MG63 (cell line): ENCODE measurements at regions not wholly inside any gene's neighbourhood (a gene's known extent, or its start where the extent isn't known, plus 50 kb on each side); places are given as distances from the start of the nearest gene placed in this dataset.

Experiments
- DNase-seq: peaks from one replicate; pipeline ENCODE4 v3.0.0-alpha.2; 2020
- H3K27me3 ChIP-seq: fragments of 250-450 bp; sonication (Bioruptor Pico); 2 replicates; pipeline ENCODE4 v1.5.1; 2020; ENCODE audit warnings: mild to moderate bottlenecking, moderate library complexity
- H3K36me3 ChIP-seq: fragments of 250-450 bp; sonication (Bioruptor Pico); 2 replicates; pipeline ENCODE4 v1.5.1; 2020; ENCODE audit warnings: mild to moderate bottlenecking, moderate library complexity
- H3K4me3 ChIP-seq: fragments of 250-450 bp; sonication (Bioruptor Pico); 2 replicates; pipeline ENCODE4 v1.5.1; 2020; ENCODE audit warnings: mild to moderate bottlenecking, moderate library complexity
- H3K9me3 ChIP-seq: fragments of 250-450 bp; sonication (Bioruptor Pico); 2 replicates; pipeline ENCODE4 v1.5.1; 2020; ENCODE audit warnings: mild to moderate bottlenecking, moderate library complexity

DNA sequence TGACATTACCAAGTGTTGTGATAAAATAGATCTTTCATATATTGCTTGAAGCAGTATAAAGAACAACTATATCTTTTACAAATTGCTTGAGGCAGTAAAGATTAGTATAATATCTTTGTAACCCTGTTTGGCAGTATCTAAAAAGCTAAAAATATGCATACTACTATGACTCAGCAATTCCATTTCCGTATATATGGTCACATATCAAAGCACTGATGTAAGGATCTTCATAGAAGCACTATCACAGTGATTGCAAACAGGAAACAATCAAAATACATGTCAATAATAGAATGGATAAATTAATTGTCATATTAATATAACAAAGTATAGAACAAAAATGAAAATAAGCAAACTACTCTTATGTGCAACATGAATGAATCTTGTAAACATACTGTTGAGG, 158.4 kb upstream of the IGF1 start:
- Histone ChIP-seq H3K4me3 (no peak overlapping the region), H3K36me3 (no peaks in the 10 kb centered on the region), H3K27me3 (no peaks in the 10 kb centered on the region), H3K9me3 (no peaks in the 10 kb centered on the region)
- DNase-seq, result no peak

DNA sequence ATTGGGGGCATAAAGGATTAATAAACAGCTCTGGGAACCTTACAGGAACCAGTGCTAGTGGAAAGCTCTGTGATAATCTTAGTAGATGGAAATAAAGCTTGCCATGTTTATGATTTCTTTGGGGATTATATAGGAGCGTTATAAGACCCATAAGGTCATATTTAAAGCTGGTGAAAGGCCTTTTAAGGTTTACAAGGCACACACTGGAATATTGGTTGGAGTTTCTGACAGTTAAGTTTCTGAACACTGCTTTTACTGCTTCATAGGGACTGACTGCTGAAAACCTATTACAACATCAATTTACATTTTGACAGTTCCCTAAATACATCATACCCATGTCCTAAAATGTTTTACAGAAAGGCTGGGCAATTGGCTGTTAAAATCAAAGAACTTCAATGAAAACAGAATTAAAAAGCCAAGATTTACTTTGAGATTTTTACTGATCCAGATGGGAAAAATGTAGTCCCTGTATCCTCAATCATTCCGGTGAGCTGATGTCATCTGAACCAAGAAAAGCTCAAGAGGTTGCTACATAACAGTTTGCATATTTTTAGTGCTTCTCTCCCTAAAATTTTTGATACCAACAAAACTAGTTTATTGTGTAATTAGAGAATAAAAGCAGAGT, 153.7 kb upstream of the IGF1 start:
- H3K9me3 ChIP-seq, result no peaks in the 10 kb centered on the region
- no peak for DNase-seq
- no peaks in the 10 kb centered on the region for H3K36me3 ChIP-seq
- no peak overlapping the region for H3K4me3 ChIP-seq
- no peaks in the 10 kb centered on the region for H3K27me3 ChIP-seq

- DNase-seq, result no peak
- H3K9me3 ChIP-seq, result peaks cover 5% of the 10 kb centered on the region; the same call in 1 of the 2 replicates
- no peaks in the 10 kb centered on the region for H3K36me3 ChIP-seq
- no peak overlapping the region for H3K4me3 ChIP-seq
- H3K27me3 ChIP-seq, result no peaks in the 10 kb centered on the region
These were observed 150.9 kb upstream of the IGF1 start for GRCh38 chr12:102631274-102631673.

DNA sequence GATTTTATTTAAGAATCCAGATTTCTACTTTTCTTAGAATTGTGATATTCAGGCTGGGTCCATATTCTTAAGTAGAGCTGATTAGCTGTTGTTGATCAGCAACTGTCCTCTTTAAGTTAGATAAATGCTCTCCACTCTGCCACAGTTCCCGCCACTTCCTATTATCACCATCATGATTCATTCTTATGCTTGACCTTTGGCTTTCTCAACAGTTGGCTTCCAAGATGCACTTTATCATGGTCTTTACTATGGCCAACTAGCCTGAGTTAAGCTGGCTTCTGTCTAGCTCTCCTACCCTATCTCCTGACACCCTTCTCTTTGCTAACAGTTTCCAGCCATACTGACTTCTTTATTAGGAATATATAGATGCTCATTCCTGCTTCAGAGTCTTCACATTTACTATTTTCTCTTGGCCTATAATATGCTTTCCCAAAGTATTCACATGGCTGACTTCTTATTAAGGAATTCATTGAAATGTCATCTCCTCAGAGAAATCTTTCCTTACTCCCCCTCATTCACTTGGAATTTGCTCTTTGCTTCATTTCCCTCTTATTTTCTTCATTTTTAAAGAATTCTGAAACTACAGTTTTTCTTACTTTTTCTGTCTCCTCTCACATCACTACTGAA, 149.0 kb upstream of the IGF1 start:
- Histone ChIP-seq H3K9me3 (peaks cover 5% of the 10 kb centered on the region; the same call in 1 of the 2 replicates), H3K36me3 (no peaks in the 10 kb centered on the region), H3K4me3 (no peak overlapping the region), H3K27me3 (no peaks in the 10 kb centered on the region)
- no peak for DNase-seq

- Histone ChIP-seq H3K27me3 (no peaks in the 10 kb centered on the region), H3K36me3 (no peaks in the 10 kb centered on the region), H3K9me3 (peaks cover 5% of the 10 kb centered on the region; the same call in 1 of the 2 replicates), H3K4me3 (no peak overlapping the region)
- no peak for DNase-seq
These were observed 145.5 kb upstream of the IGF1 start for GRCh38 chr12:102625819-102626218.

- Histone ChIP-seq H3K36me3 (no peaks in the 10 kb centered on the region), H3K9me3 (peaks cover 5% of the 10 kb centered on the region; the same call in 1 of the 2 replicates), H3K4me3 (no peak overlapping the region), H3K27me3 (no peaks in the 10 kb centered on the region)
- DNase-seq, result no peak
These were observed 142.3 kb upstream of the IGF1 start for GRCh38 chr12:102622618-102623017.

DNA sequence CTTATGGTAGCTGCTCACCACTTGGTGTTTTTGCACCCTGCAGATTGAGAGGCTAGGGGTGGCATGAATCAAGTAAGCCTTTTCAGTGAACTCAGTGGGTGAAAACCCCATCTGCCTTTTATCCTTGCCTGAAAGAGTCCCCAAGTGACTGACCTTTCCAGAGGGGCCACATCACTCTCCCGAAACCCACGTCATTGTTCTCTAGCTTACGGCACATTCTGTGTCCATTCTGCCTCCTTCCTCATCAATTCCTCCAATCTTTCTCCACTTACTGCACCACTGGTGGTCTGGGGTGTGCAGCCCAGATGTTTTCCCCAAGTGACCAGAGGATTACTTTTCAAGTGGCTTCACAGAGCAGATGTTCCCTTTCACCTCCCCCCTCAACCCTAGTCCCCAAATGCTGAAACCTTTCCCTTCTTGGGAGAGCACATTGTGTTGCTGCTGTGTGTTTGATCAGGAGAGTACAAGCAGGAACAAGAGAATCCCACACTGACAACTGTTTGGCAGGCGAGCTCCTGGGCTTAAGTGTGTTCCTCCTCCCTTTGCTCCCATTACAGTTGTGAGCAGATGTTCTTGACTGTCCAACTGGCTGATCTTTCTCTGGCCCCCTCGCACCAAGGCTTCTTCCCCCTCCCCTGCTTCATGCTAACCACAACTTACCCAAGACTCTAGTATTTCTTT, 138.0 kb upstream of the IGF1 start:
- Histone ChIP-seq H3K27me3 (no peaks in the 10 kb centered on the region), H3K9me3 (no peaks in the 10 kb centered on the region), H3K36me3 (no peaks in the 10 kb centered on the region), H3K4me3 (no peak overlapping the region)
- DNase-seq, result no peak

DNA sequence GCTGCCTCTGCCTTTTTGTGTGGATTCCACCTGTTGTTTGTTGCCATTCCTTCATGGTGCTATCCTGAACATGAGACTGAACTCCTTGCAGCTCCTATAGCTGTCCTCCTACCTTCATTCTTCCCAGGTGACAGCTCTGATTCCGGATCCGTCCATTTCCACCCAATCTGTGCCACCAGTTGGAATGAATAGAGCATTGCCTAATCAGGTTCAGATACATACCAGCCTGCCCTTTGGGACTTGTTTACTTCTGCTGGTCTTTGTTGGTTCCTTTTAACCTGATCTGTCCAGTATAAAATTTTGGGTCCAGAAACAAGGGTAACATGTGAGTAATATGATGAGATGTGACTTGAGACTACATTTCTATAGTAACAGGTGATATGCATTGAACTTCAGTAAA, 136.3 kb upstream of the IGF1 start:
- Histone ChIP-seq H3K9me3 (no peaks in the 10 kb centered on the region), H3K27me3 (no peaks in the 10 kb centered on the region), H3K36me3 (no peaks in the 10 kb centered on the region), H3K4me3 (no peak overlapping the region)
- DNase-seq, result no peak

GRCh38 chr12:102611995-102612394, 131.6 kb upstream of the IGF1 start:
- DNase-seq, result no peak
- no peaks in the 10 kb centered on the region for H3K36me3 ChIP-seq

GRCh38 chr12:102609996-102610395, 129.6 kb upstream of the IGF1 start:
- Histone ChIP-seq H3K27me3 (no peaks in the 10 kb centered on the region), H3K4me3 (no peak overlapping the region), H3K36me3 (no peaks in the 10 kb centered on the region), H3K9me3 (no peaks in the 10 kb centered on the region)
- no peak for DNase-seq

More at GRCh38 chr12:102611995-102612394, 131.6 kb upstream of the IGF1 start:
- H3K27me3 ChIP-seq, result no peaks in the 10 kb centered on the region
- no peaks in the 10 kb centered on the region for H3K9me3 ChIP-seq
- H3K4me3 ChIP-seq, result no peak overlapping the region

- no peaks in the 10 kb centered on the region for H3K36me3 ChIP-seq
- no peak for DNase-seq
- no peaks in the 10 kb centered on the region for H3K9me3 ChIP-seq
- H3K4me3 ChIP-seq, result no peak overlapping the region
- H3K27me3 ChIP-seq, result no peaks in the 10 kb centered on the region
These were observed 122.7 kb upstream of the IGF1 start for GRCh38 chr12:102603021-102603420.

DNA sequence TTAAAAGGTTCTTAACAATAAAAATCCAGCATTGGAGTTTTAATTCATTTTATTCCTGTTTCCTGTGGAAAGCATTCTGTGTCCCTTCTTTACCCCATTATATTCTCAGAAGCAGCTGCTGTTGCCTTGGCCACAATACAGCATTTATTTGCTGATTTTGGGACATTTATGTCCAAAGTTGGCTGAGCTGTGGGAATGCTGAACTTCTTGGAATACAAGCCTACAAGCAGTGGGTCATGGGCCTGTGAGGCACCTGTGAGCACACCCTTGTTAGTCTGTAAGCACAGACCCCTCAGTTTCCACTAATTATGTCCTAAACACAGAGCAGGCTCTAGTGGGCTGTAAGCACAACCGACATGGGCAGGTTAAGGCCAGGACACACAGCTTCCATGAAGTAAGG, 122.2 kb upstream of the IGF1 start:
- H3K27me3 ChIP-seq, result no peaks in the 10 kb centered on the region
- no peak overlapping the region for H3K4me3 ChIP-seq
- no peaks in the 10 kb centered on the region for H3K9me3 ChIP-seq
- H3K36me3 ChIP-seq, result no peaks in the 10 kb centered on the region
- no peak for DNase-seq

GRCh38 chr12:102601621-102602020, 121.3 kb upstream of the IGF1 start:
- no peak for DNase-seq
- Histone ChIP-seq H3K27me3 (no peaks in the 10 kb centered on the region), H3K4me3 (no peak overlapping the region), H3K36me3 (no peaks in the 10 kb centered on the region), H3K9me3 (no peaks in the 10 kb centered on the region)

DNA sequence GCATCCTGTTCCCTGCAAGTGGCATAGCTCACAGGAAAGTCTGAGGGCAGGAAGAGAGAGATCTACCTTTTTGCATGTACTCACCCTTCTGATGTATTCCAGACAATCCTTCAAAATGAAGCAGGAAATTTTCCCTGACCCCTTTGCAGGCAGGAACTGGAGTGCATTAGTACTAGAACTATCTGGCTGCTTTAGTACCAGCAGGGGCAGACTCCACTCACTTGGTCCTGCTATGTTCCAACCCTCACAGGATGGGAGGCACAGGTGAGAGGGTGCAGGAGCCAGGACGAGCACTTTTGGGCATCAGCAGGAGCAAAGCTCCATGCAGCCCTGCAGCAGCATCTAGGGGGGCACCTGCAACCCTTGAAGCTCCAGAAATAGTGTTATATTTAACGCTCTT, 116.3 kb upstream of the IGF1 start:
- H3K9me3 ChIP-seq, result no peaks in the 10 kb centered on the region
- DNase-seq, result no peak
- no peak overlapping the region for H3K4me3 ChIP-seq
- H3K36me3 ChIP-seq, result no peaks in the 10 kb centered on the region
- H3K27me3 ChIP-seq, result no peaks in the 10 kb centered on the region

- Histone ChIP-seq H3K4me3 (no peak overlapping the region), H3K27me3 (no peaks in the 10 kb centered on the region), H3K36me3 (no peaks in the 10 kb centered on the region), H3K9me3 (no peaks in the 10 kb centered on the region)
- DNase-seq, result no peak
These were observed 115.7 kb upstream of the IGF1 start for GRCh38 chr12:102596031-102596430.

DNA sequence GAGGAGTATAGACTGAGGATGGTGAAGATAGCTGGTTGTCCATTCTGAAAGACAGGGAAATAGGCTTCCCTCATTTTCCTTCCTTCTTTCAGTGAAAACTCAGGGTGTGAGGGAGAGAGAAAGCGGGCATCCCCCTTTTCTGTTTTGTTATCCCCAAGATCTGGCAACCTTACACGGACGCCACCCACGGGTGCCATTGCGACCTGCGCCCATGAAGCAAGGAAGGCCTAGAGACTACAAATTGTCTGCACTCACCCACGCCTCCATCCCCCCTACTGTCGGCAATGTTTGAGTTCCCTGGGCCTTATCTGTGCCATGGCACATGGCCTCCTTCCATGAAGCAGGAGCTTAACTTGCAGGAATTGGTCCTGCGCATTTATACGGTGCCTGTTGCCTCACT, 115.0 kb upstream of the IGF1 start:
- H3K9me3 ChIP-seq, result no peaks in the 10 kb centered on the region
- no peak for DNase-seq
- no peaks in the 10 kb centered on the region for H3K36me3 ChIP-seq
- no peak overlapping the region for H3K4me3 ChIP-seq
- no peaks in the 10 kb centered on the region for H3K27me3 ChIP-seq

DNA sequence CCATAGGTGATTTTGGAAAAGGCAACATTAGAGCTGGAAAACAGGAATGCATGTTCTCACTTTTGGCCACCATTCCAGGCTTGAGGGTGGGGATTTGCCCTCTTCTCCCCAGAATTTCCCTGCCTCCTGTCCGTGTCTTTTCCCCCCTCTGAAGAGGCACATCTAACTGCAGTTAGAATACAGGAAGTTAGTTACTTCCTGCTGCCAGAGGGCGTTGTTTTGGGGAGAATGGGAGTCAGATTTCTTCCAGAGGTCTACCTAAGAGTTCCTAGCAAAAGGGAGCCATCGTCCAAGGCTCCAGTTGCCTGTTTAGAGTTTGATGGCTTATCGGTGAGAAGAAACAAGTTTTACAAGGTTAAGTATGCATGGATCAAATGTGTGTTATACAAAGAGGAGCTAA, 112.8 kb upstream of the IGF1 start:
- no peaks in the 10 kb centered on the region for H3K27me3 ChIP-seq
- no peak for DNase-seq
- no peaks in the 10 kb centered on the region for H3K9me3 ChIP-seq
- H3K36me3 ChIP-seq, result no peaks in the 10 kb centered on the region
- H3K4me3 ChIP-seq, result no peak overlapping the region

GRCh38 chr12:102592134-102592533, 111.8 kb upstream of the IGF1 start:
- Histone ChIP-seq H3K4me3 (no peak overlapping the region), H3K9me3 (no peaks in the 10 kb centered on the region), H3K27me3 (no peaks in the 10 kb centered on the region), H3K36me3 (no peaks in the 10 kb centered on the region)
- no peak for DNase-seq
